Chondrocyte (in vitro differentiated cells): ENCODE measurements at regions not wholly inside any gene's neighbourhood (a gene's known extent, or its start where the extent isn't known, plus 50 kb on each side); places are given as distances from the start of the nearest gene placed in this dataset.

Experiments used
- DNase-seq: peaks from one replicate; pipeline ENCODE4 v3.0.0; 2021; ENCODE audit warnings: mixed read lengths, low spot score
- H3K27ac Mint-ChIP-seq: one replicate; pipeline ENCODE4 v1.8.0; 2021; ENCODE audit warnings: mild to moderate bottlenecking, moderate library complexity, mixed read lengths; ENCODE audit not compliant: unreplicated experiment
- H3K27me3 Mint-ChIP-seq: 2 replicates; pipeline ENCODE4 v1.8.0; 2021; ENCODE audit warnings: low read depth, mixed read lengths
- H3K36me3 Mint-ChIP-seq: 2 replicates; pipeline ENCODE4 v1.8.0; 2021; ENCODE audit warnings: low read depth, mixed read lengths
- H3K4me1 Mint-ChIP-seq: 2 replicates; pipeline ENCODE4 v1.8.0; 2021; ENCODE audit warnings: low read depth, mild to moderate bottlenecking, mixed read lengths
- H3K4me3 Mint-ChIP-seq: one replicate; pipeline ENCODE4 v1.8.0; 2021; ENCODE audit warnings: mild to moderate bottlenecking, moderate library complexity, mixed read lengths; ENCODE audit not compliant: unreplicated experiment
- H3K9me3 Mint-ChIP-seq: 2 replicates; pipeline ENCODE4 v1.8.0; 2021; ENCODE audit warnings: low read depth, mixed read lengths
- CTCF ChIP-seq: fragments of 200-600 bp; sonication (generic); IDR thresholded peaks from 2 replicates; pipeline ENCODE4 v1.5.0; 2021; ENCODE audit warnings: antibody characterized with exemption, mild to moderate bottlenecking, moderate library complexity

GRCh38 chr11:115887727-115888126, 383.5 kb upstream of the CADM1 start:
- no peak overlapping the region for H3K27ac Mint-ChIP-seq
- H3K4me1 Mint-ChIP-seq, result peaks cover 19% of the 10 kb centered on the region
- DNase-seq, result no peak
- no peak overlapping the region for H3K4me3 Mint-ChIP-seq
- peaks cover 3% of the 10 kb centered on the region for H3K36me3 Mint-ChIP-seq
- no peaks in the 10 kb centered on the region for H3K9me3 Mint-ChIP-seq
- H3K27me3 Mint-ChIP-seq, result no peaks in the 10 kb centered on the region
- no peak for TF ChIP-seq CTCF

GRCh38 chr11:115887316-115887715, 383.1 kb upstream of the CADM1 start:
- peaks cover 3% of the 10 kb centered on the region for H3K36me3 Mint-ChIP-seq
- no peak overlapping the region for H3K27ac Mint-ChIP-seq
- no peak overlapping the region for H3K4me3 Mint-ChIP-seq
- TF ChIP-seq CTCF, result no peak
- peaks cover 19% of the 10 kb centered on the region for H3K4me1 Mint-ChIP-seq
- no peaks in the 10 kb centered on the region for H3K9me3 Mint-ChIP-seq
- no peaks in the 10 kb centered on the region for H3K27me3 Mint-ChIP-seq
- DNase-seq, result no peak

GRCh38 chr11:115886422-115886733, 382.2 kb upstream of the CADM1 start:
- TF ChIP-seq CTCF, result no peak
- no peaks in the 10 kb centered on the region for H3K27me3 Mint-ChIP-seq
- peaks cover 7% of the 10 kb centered on the region for H3K9me3 Mint-ChIP-seq
- DNase-seq, result no peak
- no peak overlapping the region for H3K27ac Mint-ChIP-seq
- H3K36me3 Mint-ChIP-seq, result peaks cover 7% of the 10 kb centered on the region
- peaks cover 12% of the 10 kb centered on the region for H3K4me1 Mint-ChIP-seq
- no peak overlapping the region for H3K4me3 Mint-ChIP-seq

- Mint-ChIP-seq H3K4me1 (peaks cover 12% of the 10 kb centered on the region), H3K9me3 (peaks cover 7% of the 10 kb centered on the region), H3K27ac (no peak overlapping the region), H3K4me3 (no peak overlapping the region), H3K36me3 (peaks cover 7% of the 10 kb centered on the region), H3K27me3 (no peaks in the 10 kb centered on the region)
- DNase-seq, result no peak
- TF ChIP-seq CTCF, result no peak
Measured at GRCh38 chr11:115885535-115886421, 381.6 kb upstream of the CADM1 start.

GRCh38 chr11:115884800-115885534, 380.8 kb upstream of the CADM1 start:
- Mint-ChIP-seq H3K4me3 (no peak overlapping the region), H3K27ac (no peak overlapping the region), H3K36me3 (peaks cover 9% of the 10 kb centered on the region), H3K9me3 (peaks cover 10% of the 10 kb centered on the region), H3K4me1 (peaks cover 12% of the 10 kb centered on the region), H3K27me3 (no peaks in the 10 kb centered on the region)
- DNase-seq, result no peak
- TF ChIP-seq CTCF, result no peak
